Fibroblast of mammary gland (primary cell): ENCODE measurements at regions not wholly inside any gene's neighbourhood (a gene's known extent, or its start where the extent isn't known, plus 50 kb on each side); places are given as distances from the start of the nearest gene placed in this dataset.

Source experiments
- DNase-seq: peaks from one replicate; pipeline ENCODE4 v3.0.0-alpha.2; 2010; ENCODE audit warnings: low read depth
- H3K4me3 ChIP-seq: 2 replicates; pipeline ENCODE4 v1.5.1; 2011; ENCODE audit warnings: low read depth, mild to moderate bottlenecking, low read length, moderate library complexity; ENCODE audit not compliant: control insufficient read depth
- CTCF ChIP-seq: conservative IDR thresholded peaks from 2 replicates; pipeline ENCODE4 v1.5.1; 2011; ENCODE audit warnings: low read depth, low read length, inconsistent platforms; ENCODE audit not compliant: control insufficient read depth, insufficient read depth

GRCh38 chr15:98315971-98316370 lies 332.4 kb upstream of the IGF1R start:
- no peak overlapping the region for H3K4me3 ChIP-seq
- no peak for TF ChIP-seq CTCF
- DNase-seq, result no peak

GRCh38 chr15:98321896-98322295 lies 326.4 kb upstream of the IGF1R start:
- no peak for TF ChIP-seq CTCF
- no peak overlapping the region for H3K4me3 ChIP-seq
- no peak for DNase-seq

- no peak for TF ChIP-seq CTCF
- H3K4me3 ChIP-seq, result no peak overlapping the region
- DNase-seq, result no peak
Measured at GRCh38 chr15:98322581-98322980, 325.8 kb upstream of the IGF1R start.

- no peak overlapping the region for H3K4me3 ChIP-seq
- TF ChIP-seq CTCF, result no peak
- DNase-seq, result no peak
Measured at GRCh38 chr15:98324341-98324970, 323.9 kb upstream of the IGF1R start.

GRCh38 chr15:98326804-98327203 lies 321.5 kb upstream of the IGF1R start:
- no peak overlapping the region for H3K4me3 ChIP-seq
- DNase-seq, result no peak

GRCh38 chr15:98330258-98330657 lies 318.1 kb upstream of the IGF1R start:
- H3K4me3 ChIP-seq, result no peak overlapping the region
- no peak for DNase-seq
- TF ChIP-seq CTCF, result no peak

More at GRCh38 chr15:98326804-98327203, 321.5 kb upstream of the IGF1R start:
- TF ChIP-seq CTCF, result no peak
